ENCODE measurements at regions not wholly inside any gene's neighbourhood (a gene's known extent, or its start where the extent isn't known, plus 50 kb on each side); places are given as distances from the start of the nearest gene placed in this dataset.

DNA sequence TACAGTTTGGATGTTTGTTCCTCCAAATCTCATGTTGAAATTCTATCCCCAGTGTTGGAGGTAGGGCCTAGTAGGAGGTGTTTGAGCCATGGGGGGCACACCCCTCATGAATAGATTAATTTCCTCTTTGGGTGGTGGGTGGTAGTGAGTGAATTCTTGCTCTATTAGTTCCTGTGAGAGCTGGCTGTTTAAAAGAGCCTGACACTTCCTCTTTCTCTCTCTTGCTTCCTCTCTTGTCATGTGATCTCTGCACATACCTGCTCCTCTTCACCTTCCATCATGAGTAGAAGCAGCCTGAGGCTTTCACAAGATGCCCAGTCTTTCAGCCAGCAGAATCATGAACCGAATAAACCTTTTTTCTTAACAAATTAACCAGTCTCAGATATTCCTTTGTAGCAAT lies 340.2 kb upstream of the CHD6 start:
- TF ChIP-seq, protein P1, sequence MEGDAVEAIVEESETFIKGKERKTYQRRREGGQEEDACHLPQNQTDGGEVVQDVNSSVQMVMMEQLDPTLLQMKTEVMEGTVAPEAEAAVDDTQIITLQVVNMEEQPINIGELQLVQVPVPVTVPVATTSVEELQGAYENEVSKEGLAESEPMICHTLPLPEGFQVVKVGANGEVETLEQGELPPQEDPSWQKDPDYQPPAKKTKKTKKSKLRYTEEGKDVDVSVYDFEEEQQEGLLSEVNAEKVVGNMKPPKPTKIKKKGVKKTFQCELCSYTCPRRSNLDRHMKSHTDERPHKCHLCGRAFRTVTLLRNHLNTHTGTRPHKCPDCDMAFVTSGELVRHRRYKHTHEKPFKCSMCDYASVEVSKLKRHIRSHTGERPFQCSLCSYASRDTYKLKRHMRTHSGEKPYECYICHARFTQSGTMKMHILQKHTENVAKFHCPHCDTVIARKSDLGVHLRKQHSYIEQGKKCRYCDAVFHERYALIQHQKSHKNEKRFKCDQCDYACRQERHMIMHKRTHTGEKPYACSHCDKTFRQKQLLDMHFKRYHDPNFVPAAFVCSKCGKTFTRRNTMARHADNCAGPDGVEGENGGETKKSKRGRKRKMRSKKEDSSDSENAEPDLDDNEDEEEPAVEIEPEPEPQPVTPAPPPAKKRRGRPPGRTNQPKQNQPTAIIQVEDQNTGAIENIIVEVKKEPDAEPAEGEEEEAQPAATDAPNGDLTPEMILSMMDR (IDR thresholded peaks at IDR 0.05 in 2 of 3, conservative IDR thresholded peaks at IDR 0.05 in 1 of 3; ENCODE audit: control insufficient read depth in 2 of 3, extremely low read depth in 1 of 3, insufficient read depth in 1 of 3, low read depth in 3 of 3, low read length in 3 of 3): no peak
- TF ChIP-seq POLR2A (IDR thresholded peaks at IDR 0.05; ENCODE audit: low read depth, low read length): no peak
- TF ChIP-seq, protein P2, sequence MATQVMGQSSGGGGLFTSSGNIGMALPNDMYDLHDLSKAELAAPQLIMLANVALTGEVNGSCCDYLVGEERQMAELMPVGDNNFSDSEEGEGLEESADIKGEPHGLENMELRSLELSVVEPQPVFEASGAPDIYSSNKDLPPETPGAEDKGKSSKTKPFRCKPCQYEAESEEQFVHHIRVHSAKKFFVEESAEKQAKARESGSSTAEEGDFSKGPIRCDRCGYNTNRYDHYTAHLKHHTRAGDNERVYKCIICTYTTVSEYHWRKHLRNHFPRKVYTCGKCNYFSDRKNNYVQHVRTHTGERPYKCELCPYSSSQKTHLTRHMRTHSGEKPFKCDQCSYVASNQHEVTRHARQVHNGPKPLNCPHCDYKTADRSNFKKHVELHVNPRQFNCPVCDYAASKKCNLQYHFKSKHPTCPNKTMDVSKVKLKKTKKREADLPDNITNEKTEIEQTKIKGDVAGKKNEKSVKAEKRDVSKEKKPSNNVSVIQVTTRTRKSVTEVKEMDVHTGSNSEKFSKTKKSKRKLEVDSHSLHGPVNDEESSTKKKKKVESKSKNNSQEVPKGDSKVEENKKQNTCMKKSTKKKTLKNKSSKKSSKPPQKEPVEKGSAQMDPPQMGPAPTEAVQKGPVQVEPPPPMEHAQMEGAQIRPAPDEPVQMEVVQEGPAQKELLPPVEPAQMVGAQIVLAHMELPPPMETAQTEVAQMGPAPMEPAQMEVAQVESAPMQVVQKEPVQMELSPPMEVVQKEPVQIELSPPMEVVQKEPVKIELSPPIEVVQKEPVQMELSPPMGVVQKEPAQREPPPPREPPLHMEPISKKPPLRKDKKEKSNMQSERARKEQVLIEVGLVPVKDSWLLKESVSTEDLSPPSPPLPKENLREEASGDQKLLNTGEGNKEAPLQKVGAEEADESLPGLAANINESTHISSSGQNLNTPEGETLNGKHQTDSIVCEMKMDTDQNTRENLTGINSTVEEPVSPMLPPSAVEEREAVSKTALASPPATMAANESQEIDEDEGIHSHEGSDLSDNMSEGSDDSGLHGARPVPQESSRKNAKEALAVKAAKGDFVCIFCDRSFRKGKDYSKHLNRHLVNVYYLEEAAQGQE (IDR thresholded peaks at IDR 0.05; ENCODE audit: low read depth, low read length): no peak
